ENCODE measurements at regions not wholly inside any gene's neighbourhood (a gene's known extent, or its start where the extent isn't known, plus 50 kb on each side); places are given as distances from the start of the nearest gene placed in this dataset.

DNA sequence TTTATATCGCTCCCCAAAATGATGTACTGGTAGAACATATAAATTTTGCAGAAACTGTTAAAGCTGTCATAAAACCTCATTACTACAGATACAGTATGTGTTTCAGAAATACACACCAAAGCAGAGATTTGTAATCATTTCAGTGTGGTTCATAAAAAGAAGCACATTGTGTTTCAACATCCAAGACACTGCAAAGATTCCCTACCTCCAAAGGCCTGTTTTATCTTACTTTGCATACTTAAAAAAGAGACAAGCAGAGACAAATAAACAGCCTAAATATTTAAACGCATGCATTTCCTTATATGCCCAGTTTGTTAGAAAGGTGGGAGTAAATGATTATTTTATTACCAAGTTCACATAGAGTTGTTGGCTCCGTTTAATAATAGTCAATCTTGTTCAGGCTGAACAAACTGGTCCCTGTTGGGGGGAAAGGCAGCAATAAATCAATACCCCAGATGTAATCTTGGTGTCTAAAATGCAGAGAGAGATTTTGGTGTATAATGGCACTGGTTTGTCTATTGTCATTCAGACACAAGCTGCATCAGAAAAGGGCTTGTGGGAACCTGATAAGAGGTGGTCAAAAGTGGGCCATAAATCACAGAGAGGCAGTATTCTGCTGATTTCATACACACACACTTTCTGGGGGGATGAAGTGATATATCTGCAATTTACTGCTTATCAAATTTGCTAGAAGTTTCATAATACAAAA, 321.4 kb upstream of the ETAA1 start:
- no peak for DNase-seq
- H2BK120ac ChIP-seq (ENCODE audit: low read depth, low read length), result no peak overlapping the region
- H2BK15ac ChIP-seq (ENCODE audit: low read depth, low read length), result no peak overlapping the region
- H2AFZ ChIP-seq (replicated peaks; ENCODE audit: low read length, poor library complexity), result no peak overlapping the region
- peaks cover 4% of the 10 kb centered on the region for H3K9me3 ChIP-seq (ENCODE audit: control insufficient read depth, insufficient read depth, low read length)
- TF ChIP-seq, protein P1, sequence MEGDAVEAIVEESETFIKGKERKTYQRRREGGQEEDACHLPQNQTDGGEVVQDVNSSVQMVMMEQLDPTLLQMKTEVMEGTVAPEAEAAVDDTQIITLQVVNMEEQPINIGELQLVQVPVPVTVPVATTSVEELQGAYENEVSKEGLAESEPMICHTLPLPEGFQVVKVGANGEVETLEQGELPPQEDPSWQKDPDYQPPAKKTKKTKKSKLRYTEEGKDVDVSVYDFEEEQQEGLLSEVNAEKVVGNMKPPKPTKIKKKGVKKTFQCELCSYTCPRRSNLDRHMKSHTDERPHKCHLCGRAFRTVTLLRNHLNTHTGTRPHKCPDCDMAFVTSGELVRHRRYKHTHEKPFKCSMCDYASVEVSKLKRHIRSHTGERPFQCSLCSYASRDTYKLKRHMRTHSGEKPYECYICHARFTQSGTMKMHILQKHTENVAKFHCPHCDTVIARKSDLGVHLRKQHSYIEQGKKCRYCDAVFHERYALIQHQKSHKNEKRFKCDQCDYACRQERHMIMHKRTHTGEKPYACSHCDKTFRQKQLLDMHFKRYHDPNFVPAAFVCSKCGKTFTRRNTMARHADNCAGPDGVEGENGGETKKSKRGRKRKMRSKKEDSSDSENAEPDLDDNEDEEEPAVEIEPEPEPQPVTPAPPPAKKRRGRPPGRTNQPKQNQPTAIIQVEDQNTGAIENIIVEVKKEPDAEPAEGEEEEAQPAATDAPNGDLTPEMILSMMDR (conservative IDR thresholded peaks at IDR 0.05; ENCODE audit: low read depth, low read length), result no peak
- TF ChIP-seq RFX5 (IDR thresholded peaks at IDR 0.05; ENCODE audit: low read depth, low read length) (no peak), SMC3 (IDR thresholded peaks at IDR 0.05; ENCODE audit: low read depth, low read length) (no peak), POLR2A (IDR thresholded peaks at IDR 0.05; ENCODE audit: low read depth, low read length) (no peak), CEBPB (IDR thresholded peaks at IDR 0.05; ENCODE audit: low read depth, low read length) (no peak), BHLHE40 (IDR thresholded peaks at IDR 0.05; ENCODE audit: low read depth, low read length) (no peak), RAD21 (IDR thresholded peaks at IDR 0.05; ENCODE audit: low read length) (no peak), MAFK (IDR thresholded peaks at IDR 0.05; ENCODE audit: low read depth, low read length) (no peak), CHD1 (IDR thresholded peaks at IDR 0.05; ENCODE audit: low read depth, low read length) (no peak), MXI1 (IDR thresholded peaks at IDR 0.05; ENCODE audit: borderline replicate concordance, low read depth, low read length) (no peak), MAZ (IDR thresholded peaks at IDR 0.05; ENCODE audit: borderline replicate concordance, low read depth, low read length) (no peak), NFE2L2 (IDR thresholded peaks at IDR 0.05; ENCODE audit: low read depth, low read length) (no peak), FOS (IDR thresholded peaks at IDR 0.05; ENCODE audit: low read depth, low read length) (no peak), RCOR1 (IDR thresholded peaks at IDR 0.05; ENCODE audit: insufficient replicate concordance, low read length) (no peak)
- TF ChIP-seq, protein P2, sequence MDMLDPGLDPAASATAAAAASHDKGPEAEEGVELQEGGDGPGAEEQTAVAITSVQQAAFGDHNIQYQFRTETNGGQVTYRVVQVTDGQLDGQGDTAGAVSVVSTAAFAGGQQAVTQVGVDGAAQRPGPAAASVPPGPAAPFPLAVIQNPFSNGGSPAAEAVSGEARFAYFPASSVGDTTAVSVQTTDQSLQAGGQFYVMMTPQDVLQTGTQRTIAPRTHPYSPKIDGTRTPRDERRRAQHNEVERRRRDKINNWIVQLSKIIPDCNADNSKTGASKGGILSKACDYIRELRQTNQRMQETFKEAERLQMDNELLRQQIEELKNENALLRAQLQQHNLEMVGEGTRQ (IDR thresholded peaks at IDR 0.05; ENCODE audit: low read depth, low read length), result no peak
- TF ChIP-seq, protein P3, sequence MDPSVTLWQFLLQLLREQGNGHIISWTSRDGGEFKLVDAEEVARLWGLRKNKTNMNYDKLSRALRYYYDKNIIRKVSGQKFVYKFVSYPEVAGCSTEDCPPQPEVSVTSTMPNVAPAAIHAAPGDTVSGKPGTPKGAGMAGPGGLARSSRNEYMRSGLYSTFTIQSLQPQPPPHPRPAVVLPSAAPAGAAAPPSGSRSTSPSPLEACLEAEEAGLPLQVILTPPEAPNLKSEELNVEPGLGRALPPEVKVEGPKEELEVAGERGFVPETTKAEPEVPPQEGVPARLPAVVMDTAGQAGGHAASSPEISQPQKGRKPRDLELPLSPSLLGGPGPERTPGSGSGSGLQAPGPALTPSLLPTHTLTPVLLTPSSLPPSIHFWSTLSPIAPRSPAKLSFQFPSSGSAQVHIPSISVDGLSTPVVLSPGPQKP (IDR thresholded peaks at IDR 0.05; ENCODE audit: borderline replicate concordance, low read depth, low read length), result no peak
- no CpG with 5 or more reads among the region's 3 CpGs for WGBS, 2 experiments (ENCODE audit: extremely low coverage in 2 of 2, insufficient read length in 1 of 2)
- H3K18ac ChIP-seq (ENCODE audit: low read depth, low read length), result no peak overlapping the region
- dilution Hi-C loops (cut with HindIII; ENCODE audit: low sequenced_read_pairs, unreplicated experiment), result no loop called here
- H3K4me1 ChIP-seq (ENCODE audit: control insufficient read depth, insufficient read depth, low read length), result peaks cover 2% of the 10 kb centered on the region; the same call in 1 of the 2 replicates
- intact Hi-C loops (cut with micrococcal nuclease), result no loop called here
- no peak overlapping the region for H2BK5ac ChIP-seq (ENCODE audit: low read depth, low read length, poor library complexity, severe bottlenecking)
- H3K27me3 ChIP-seq (ENCODE audit: control insufficient read depth, insufficient read depth, low read length), result no peaks in the 10 kb centered on the region
- no peak overlapping the region for H4K8ac ChIP-seq (ENCODE audit: low read depth in 2 of 2, low read length in 2 of 2)
- no peak overlapping the region for H4K5ac ChIP-seq (ENCODE audit: low read depth, low read length)
- H4K20me1 ChIP-seq (ENCODE audit: insufficient read depth, low read length), result no peaks in the 10 kb centered on the region
- POLR2A ChIA-PET (ENCODE audit: unreplicated experiment), result no interaction called here
- no peak overlapping the region for H2AK5ac ChIP-seq (ENCODE audit: low read depth, low read length)
- H2AK9ac ChIP-seq (replicated peaks; ENCODE audit: low read depth, low read length, poor library complexity), result no peak overlapping the region
- H3K23ac ChIP-seq (ENCODE audit: low read depth, low read length), result no peak overlapping the region
- H3K36me3 ChIP-seq (ENCODE audit: control insufficient read depth, insufficient read depth, low read length), result no peaks in the 10 kb centered on the region
- no peak overlapping the region for H3K9ac ChIP-seq (ENCODE audit: low read depth, low read length)
- in situ Hi-C loops (cut with MboI; ENCODE audit: low sequenced_read_pairs), result no loop called here
- ATAC-seq (ENCODE audit: low read depth), result no peak
- H3K27ac ChIP-seq (ENCODE audit: insufficient read depth, low read length), result no peak overlapping the region
- no peak overlapping the region for H4K91ac ChIP-seq (ENCODE audit: insufficient read depth, low read depth, low read length)
- H3K56ac ChIP-seq (ENCODE audit: extremely low read depth, insufficient read depth, low read length), result no peak overlapping the region
- CTCF ChIA-PET, result interaction anchor here (0.6 kb wide), 1 partner anchor 261 kb away, joined by 4 read pairs; no protein-coding TSS in a partner anchor
- no peaks in the 10 kb centered on the region for H3K9me1 ChIP-seq (ENCODE audit: insufficient read depth, low read length)
- H3K4ac ChIP-seq (ENCODE audit: low read depth, low read length), result no peak overlapping the region
- H3K14ac ChIP-seq (replicated peaks; ENCODE audit: low read depth, low read length), result no peak overlapping the region
- H3K4me2 ChIP-seq (ENCODE audit: low read depth, low read length), result no peak overlapping the region
- H2BK20ac ChIP-seq (ENCODE audit: low read depth, low read length), result no peak overlapping the region
- H3K79me1 ChIP-seq (ENCODE audit: low read depth in 1 of 2, low read length in 2 of 2), result no peaks in the 10 kb centered on the region
- no peak overlapping the region for H3K4me3 ChIP-seq (ENCODE audit: insufficient read depth, low read depth, low read length)
- no TSS peak for BruUV-seq (replicated peaks)

Data from IMR-90 (cell line).